ENCODE measurements at regions not wholly inside any gene's neighbourhood (a gene's known extent, or its start where the extent isn't known, plus 50 kb on each side); places are given as distances from the start of the nearest gene placed in this dataset.

DNA sequence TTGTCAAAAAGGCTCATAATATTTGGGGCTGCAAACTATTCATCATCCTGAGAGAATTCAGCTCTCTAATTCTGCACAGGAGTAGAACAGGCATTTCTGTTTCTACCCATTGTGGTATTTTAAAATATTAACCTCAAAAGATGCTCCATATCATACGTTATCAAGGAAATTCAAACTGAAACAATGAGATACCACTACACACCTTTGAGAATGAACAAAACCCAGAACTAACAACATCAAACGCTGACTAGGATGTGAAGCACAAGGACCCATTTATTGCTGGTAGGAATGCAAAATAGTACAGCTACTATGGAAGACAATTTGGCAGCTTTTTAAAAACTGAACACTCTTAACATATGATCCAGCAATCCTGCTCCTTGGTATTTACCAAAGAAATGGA lies 171.8 kb downstream of the DUSP6 start:
- TF ChIP-seq, protein P1, sequence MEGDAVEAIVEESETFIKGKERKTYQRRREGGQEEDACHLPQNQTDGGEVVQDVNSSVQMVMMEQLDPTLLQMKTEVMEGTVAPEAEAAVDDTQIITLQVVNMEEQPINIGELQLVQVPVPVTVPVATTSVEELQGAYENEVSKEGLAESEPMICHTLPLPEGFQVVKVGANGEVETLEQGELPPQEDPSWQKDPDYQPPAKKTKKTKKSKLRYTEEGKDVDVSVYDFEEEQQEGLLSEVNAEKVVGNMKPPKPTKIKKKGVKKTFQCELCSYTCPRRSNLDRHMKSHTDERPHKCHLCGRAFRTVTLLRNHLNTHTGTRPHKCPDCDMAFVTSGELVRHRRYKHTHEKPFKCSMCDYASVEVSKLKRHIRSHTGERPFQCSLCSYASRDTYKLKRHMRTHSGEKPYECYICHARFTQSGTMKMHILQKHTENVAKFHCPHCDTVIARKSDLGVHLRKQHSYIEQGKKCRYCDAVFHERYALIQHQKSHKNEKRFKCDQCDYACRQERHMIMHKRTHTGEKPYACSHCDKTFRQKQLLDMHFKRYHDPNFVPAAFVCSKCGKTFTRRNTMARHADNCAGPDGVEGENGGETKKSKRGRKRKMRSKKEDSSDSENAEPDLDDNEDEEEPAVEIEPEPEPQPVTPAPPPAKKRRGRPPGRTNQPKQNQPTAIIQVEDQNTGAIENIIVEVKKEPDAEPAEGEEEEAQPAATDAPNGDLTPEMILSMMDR (IDR thresholded peaks at IDR 0.05; ENCODE audit: low read depth, low read length, poor library complexity, severe bottlenecking) = no peak
- no peak for TF ChIP-seq EZH2phosphoT487 (IDR thresholded peaks at IDR 0.05; ENCODE audit: borderline replicate concordance, low read length)

Data from DOHH2 (cell line).